ENCODE measurements at regions not wholly inside any gene's neighbourhood (a gene's known extent, or its start where the extent isn't known, plus 50 kb on each side); places are given as distances from the start of the nearest gene placed in this dataset.
"Not testable (repeated sequence)": the region's sequence is repeated elsewhere in the genome, so short reads cannot be mapped to it uniquely, and the experiment has no call there.

DNA sequence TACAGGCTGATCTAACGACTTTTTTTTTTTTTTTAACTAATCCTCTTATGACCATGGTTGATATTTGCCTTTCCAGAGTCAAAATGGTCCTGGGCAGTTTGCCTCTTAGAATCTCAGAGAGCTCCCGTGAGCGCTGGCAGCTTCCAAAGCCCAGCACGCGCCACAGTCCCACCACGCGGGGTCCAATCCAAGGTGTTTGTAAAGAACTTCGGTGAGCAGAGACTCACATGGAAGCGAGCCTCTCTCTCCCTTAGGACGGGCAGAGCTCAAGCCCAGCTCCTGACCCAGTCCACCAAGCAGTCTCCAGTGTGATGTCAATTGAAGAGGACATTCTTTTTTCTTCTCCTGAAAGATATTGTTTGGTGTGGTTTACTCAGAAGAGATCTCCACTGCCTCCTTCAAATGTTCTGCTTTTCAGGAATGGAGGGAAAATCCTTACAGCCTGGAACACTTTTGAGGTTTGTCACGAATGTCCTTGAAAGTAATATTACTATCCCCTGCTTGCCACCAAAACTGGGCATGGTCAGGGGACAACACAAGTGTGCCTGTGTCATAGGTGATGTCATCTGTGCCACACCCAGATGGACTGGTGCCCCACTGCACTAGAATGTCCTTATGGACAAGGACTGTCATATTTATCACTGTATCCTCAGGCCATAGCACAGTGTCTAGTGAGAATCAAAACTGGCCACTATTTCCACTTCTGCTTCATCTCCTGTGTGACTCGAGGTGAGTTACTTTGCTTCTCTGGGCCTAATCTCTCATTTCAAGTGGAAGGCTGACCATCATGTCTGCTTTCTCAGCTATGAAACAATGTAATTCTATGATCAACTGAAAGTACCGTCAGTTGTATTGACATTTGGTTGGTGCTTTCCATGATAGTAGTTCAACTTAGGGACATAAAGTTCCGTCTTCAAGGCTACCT is 97.4 kb upstream of the EDEM3 start:
- no peak for DNase-seq

DNA sequence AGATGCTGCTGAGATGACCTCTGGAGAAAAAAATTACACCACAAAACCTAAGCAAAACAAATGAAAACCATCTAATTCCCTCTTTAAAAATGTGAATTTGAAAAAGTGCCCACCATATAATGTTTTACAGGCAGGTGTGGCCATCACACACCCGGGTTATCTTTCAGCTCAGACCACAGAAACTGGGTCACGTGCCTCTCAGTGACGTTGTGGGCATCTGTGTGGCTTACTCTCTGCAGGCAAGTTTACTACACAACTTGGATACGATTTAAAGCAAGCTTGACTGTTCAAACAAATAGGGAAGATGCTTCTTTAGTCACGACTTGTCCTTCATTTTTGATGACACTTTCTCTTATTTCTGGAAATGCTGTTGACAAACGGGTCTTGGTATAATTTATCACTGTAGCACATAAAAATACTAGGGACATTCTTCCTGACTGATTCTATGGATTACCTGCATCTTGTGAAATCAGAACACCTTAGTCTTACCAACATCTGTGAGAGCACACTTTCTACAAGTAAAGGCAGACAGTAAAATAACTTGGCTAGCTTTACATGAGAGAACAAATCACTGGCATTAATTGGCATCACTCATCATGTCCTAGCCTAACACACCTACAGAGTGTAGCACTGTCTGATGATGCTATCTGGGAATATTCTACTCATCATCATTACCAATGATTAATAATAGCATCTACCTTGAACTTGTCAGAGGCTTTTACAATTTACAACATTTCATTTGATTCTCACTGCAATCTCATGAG is 89.3 kb upstream of the EDEM3 start:
- DNase-seq, result peak; percentile 60

DNA sequence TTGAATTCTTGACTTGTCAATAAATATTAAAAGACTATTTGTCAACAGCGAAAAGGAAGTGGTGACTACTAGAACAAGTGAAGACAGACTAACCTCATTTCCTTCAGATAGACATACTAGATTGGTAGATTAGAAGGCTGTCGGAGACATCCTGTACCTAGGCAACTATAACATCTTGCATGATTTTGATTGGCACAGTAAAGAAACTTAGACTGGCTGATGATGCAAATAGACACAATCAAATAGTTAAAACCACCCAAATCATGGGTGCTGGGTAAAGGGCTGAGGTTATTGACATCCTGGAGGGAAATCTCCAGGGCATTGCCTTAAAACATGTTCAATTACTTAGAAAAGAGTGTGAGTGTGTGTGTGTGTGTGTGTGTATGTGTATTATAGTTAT is 85.9 kb upstream of the EDEM3 start:
- DNase-seq, result peak; percentile 83

GRCh38 chr1:184838504-184838951 is 83.9 kb upstream of the EDEM3 start:
- DNase-seq, result no peak

GRCh38 chr1:184836934-184837895 is 82.6 kb upstream of the EDEM3 start:
- no peak for DNase-seq

DNA sequence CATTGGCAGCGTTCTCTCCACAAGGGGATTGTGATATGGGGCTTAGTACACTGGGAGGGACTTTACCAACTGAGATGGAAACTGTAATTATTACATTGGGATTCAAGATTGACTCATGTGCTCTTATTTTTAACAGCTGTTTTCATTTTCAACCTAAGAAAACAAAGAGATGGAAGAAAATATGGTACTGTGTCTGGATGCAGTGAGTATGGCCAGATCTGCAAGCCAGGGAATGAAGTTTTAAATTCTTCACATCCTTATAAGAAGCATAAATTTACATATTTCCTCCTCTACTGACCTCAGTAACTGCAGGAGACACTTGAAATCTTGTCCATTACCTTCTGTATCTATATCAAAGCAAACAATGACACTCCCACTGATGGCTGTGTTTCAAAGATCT is 81.5 kb upstream of the EDEM3 start:
- DNase-seq, result no peak

GRCh38 chr1:184833994-184834393 is 79.3 kb upstream of the EDEM3 start:
- DNase-seq, result not testable (repeated sequence)

DNA sequence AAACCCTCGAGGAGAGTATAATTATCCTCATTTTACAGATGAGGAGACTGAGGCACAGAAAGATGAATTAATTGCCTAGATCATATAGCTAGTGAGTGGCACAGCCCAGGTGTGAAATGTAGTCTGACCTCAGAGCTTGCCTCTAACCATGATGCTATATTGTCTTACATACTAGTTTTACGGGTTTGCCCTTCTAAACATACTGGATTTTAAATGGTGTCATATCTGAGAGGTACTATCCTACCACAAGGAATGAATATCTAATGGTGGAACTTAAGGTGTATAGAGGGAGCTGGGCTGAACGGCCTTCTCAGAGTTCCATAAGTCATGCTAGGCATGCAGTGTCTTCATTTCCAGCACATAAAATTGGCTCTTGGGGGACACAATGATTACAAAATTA is 77.9 kb upstream of the EDEM3 start:
- DNase-seq, result no peak

DNA sequence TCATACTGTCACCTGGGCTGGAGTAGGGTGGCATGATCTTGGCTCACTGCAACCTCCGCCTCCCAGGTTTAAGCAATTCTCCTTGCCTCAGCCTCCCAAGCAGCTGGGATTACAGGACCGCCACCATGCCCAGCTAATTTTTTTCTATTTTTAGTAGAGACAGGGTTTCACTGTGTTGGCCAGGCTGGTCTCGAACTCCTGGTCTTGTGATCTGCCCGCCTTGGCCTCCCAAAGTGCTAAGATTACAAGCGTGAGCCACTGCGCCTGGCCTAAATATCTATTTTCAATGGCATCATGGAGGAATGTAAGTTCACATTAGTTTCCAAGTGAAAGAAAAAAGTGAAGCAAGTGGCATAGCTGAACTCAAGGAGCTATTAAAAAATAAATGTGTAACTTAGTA is 74.8 kb upstream of the EDEM3 start:
- DNase-seq, result not testable (repeated sequence)

GRCh38 chr1:184828369-184828717 is 73.7 kb upstream of the EDEM3 start:
- no peak for DNase-seq

DNA sequence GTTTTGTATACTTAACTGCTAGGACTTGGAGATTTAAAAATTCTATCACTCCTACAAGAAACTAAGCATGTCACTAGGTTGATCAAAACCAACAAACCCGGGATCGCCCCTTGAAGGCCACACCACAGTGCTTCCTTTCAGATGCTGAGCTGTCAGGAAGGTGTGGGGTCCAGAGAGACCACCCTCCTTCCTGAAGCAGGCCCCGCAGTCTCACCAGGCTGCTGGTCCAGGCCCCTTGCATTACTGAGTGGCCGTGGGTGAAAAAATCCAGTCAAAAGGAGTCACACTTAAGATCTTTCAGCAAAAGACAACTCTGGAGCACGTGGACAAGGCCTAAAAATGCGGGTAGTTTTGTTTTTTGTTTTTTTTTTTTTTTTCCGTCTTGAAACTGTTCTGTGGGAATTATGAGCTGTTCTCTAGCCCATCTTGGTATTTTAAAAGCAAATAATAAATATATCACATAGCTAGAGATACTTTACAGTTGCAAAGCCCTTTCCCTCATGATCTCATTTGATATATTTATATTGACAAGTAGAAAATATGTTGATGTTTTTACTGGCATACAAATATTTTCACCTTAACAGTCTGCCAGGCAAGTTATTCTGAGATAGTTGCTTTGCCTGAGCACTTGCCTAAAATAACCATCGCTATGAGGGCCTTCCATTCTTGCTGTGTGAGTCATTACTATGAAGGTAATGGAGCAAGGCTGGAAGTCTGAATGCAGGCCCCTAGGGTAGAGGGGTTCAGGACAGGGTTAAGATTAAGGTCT is 73.1 kb upstream of the EDEM3 start:
- no peak for DNase-seq

- DNase-seq, result no peak
These were observed 71.3 kb upstream of the EDEM3 start for GRCh38 chr1:184826001-184826400.

DNA sequence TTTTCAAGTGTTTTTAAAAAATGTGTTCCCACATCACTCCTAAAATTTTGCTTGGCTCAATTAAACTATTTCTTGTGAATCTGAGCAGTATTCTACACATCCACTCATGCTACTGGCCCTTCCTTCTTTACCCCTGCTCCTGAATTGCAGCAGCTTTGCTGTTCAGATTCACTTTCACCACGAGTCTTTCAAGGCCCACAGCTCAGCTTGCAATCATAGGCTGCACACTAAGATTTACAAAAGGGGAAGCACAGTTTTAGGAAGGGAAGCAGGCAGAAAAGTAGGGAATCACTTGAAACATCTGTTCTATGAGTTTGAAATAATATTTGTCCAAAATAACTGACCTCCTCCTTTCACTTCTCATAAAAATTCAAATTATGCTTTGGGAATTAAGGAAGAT is 70.9 kb upstream of the EDEM3 start:
- DNase-seq, result no peak

DNA sequence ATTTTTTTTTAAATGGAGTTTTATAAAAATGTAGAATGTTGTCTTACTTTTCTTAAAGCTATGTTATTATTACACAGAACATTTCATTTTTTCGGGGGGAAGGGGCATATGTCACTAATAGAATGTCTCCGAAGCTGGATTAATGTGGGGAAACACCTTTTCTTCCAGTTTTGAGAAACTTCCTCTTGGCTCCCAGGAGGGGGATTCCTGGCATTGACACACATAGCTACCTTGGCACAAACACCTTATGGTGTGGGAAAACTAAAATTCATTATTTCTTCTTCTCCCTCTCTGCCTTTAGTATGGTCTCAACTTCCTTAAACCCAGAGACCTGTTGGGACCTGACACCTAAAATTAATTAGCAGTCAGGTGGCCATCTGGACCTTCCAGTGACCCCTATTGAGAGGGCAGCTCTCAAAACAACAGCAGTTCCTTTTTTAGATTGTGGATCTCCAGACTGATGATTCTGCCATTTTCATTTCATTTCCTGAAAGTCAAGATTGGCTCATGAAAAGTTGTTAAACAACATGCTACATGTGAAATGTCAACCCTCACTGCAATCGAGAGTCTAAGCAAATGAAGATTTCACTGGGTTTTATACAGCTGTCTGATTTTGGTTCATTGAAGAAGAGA is 70.1 kb upstream of the EDEM3 start:
- DNase-seq, result no peak

GRCh38 chr1:184823080-184823479 is 68.4 kb upstream of the EDEM3 start:
- DNase-seq, result no peak

DNA sequence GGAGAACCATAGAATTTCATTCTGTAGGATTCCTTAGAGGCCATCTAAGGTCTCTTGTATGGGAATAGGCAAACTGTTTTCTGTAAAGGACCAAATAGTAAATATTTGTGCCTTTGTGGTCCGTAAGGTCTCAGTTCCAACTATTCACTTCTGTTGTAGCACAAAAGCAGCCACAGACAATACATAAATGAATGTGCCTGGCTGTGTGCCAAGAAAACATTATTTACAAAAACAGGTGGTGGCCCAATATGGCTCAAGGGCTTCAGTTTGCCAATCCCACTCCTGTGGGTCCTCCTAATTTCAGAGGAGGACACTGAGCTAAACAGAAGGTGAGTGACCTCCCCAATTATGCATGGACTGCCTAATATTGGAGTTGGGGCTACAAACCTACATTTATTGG is 67.6 kb upstream of the EDEM3 start:
- DNase-seq, result no peak

DNA sequence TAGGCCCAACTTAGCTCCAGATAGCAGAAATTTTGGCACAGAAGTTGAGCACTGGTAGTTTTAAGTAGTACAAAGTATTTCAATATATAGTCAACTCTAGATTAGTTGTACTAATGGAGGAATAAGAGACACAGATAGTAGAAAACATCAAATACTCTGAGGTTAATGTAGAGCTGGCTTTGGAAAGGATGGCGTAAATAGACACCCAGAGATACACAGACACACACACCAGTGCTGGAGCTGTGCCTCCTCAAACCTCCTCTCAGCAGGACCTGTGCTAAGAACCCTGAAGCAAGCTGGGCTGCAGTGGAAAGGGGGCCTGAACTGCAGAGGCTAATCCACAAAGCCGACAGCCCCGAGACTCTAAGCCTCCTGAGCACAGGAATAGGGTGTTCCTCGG is 67.0 kb upstream of the EDEM3 start:
- DNase-seq, result no peak

DNA sequence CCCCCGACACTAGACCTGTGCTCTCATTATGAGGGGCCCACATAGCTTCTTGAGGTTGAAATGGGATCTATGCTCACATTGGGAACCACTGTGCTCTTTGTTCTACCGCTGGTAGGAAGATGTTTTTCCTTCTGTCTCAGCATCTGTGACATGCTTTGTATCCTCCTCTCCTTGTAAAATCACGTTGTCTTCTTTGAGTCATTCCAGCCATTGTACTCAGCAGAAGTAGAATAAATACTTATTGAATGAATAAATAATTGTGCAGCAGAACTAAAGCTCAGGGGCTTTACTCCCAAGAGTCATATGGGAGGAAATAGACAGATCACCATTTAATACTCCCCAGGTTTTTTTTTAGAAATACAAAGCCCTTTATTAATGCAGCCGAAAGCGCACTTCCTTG is 66.3 kb upstream of the EDEM3 start:
- DNase-seq, result no peak

DNA sequence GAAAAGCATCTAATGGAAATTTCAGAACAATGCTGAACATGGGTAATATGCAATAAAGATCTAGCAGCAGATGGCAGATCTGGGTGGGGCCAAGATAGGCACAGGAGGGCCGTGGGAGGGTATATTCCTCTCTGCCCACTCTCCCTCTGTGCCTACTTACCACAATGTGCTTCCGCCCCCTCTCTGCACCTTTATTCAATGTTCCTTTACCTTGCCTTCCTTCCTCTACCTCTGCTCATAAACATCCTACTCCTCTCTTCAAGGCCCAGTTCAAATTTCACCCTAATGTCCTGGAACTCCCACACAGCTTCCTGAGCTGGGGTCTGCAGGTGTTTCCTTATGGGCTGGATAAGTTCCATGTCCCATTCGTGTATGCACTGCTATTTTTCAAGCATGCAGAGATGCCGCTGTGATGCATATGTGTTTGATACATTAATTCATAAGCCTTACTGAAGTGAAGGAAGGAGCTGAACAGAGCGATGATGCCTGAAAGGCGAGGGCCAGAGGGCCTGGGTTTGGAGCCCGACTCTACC is 65.6 kb upstream of the EDEM3 start:
- no peak for DNase-seq

GRCh38 chr1:184818646-184819045 is 64.0 kb upstream of the EDEM3 start:
- DNase-seq, result no peak

- not testable (repeated sequence) for DNase-seq
These were observed 62.3 kb upstream of the EDEM3 start for GRCh38 chr1:184817003-184817402.
